GM23338 (cell line): ENCODE measurements at regions not wholly inside any gene's neighbourhood (a gene's known extent, or its start where the extent isn't known, plus 50 kb on each side); places are given as distances from the start of the nearest gene placed in this dataset.
"Not testable (repeated sequence)": the region's sequence is repeated elsewhere in the genome, so short reads cannot be mapped to it uniquely, and the experiment has no call there.

Experiments used
- ATAC-seq: fragments of 200-7000 bp; cut with Tn5 transposase; 3 replicates; pipeline ENCODE4 v1.9.1; 2020
- DNase-seq: peaks from one replicate; pipeline ENCODE4 v3.0.0-alpha.2; 2015; ENCODE audit warnings: low spot score
- H2AFZ ChIP-seq: fragments of 200-600 bp; sonication (generic); 2 replicates; pipeline ENCODE4 v1.8.0; 2016; ENCODE audit warnings: antibody characterized with exemption, mild to moderate bottlenecking, moderate library complexity
- H3F3A ChIP-seq: fragments of 200-600 bp; sonication (generic); replicated peaks from 2 replicates; pipeline ENCODE4 v1.8.0; 2017; ENCODE audit warnings: antibody characterized with exemption, mixed run types, low read depth
- H3K27ac ChIP-seq: fragments of 200-600 bp; sonication (generic); 2 replicates; pipeline ENCODE4 v1.6.1; 2016; ENCODE audit warnings: low read depth
- H3K27me3 ChIP-seq: fragments of 200-600 bp; sonication (generic); 2 replicates; pipeline ENCODE4 v1.8.0; 2016; ENCODE audit warnings: mild to moderate bottlenecking, mixed run types, moderate library complexity; ENCODE audit not compliant: insufficient read depth
- H3K36me3 ChIP-seq: fragments of 200-600 bp; sonication (generic); 2 replicates; pipeline ENCODE4 v1.8.0; 2016; ENCODE audit warnings: mild to moderate bottlenecking; ENCODE audit not compliant: insufficient read depth
- H3K4me1 ChIP-seq: fragments of 200-600 bp; sonication (generic); 2 replicates; pipeline ENCODE4 v1.8.0; 2016; ENCODE audit warnings: mild to moderate bottlenecking, moderate library complexity; ENCODE audit not compliant: insufficient read depth
- H3K4me2 ChIP-seq: fragments of 200-600 bp; sonication (generic); 2 replicates; pipeline ENCODE4 v1.7.1; 2017; ENCODE audit warnings: mixed run types
- H3K4me3 ChIP-seq: fragments of 200-600 bp; sonication (generic); 2 replicates; pipeline ENCODE4 v1.6.1; 2016; ENCODE audit warnings: mixed run types
- H3K79me2 ChIP-seq: fragments of 200-600 bp; sonication (generic); replicated peaks from 2 replicates; pipeline ENCODE4 v1.8.0; 2017; ENCODE audit warnings: mild to moderate bottlenecking; ENCODE audit not compliant: insufficient read depth
- H3K9me2 ChIP-seq: fragments of 200-600 bp; sonication (generic); 2 replicates; pipeline ENCODE4 v1.8.0; 2017; ENCODE audit not compliant: insufficient read depth
- H4K20me1 ChIP-seq: fragments of 200-600 bp; sonication (generic); replicated peaks from 2 replicates; pipeline ENCODE4 v1.8.0; 2017; ENCODE audit warnings: mild to moderate bottlenecking; ENCODE audit not compliant: insufficient read depth
- H3K27ac Mint-ChIP-seq: 2 replicates; pipeline ENCODE4 v1.8.0; 2020; ENCODE audit warnings: inconsistent platforms, mild to moderate bottlenecking, moderate library complexity, mixed read lengths
- H3K27me3 Mint-ChIP-seq: 3 replicates; pipeline ENCODE4 v1.8.0; 2022; ENCODE audit warnings: low read depth, mild to moderate bottlenecking, moderate library complexity, mixed read lengths, inconsistent platforms; ENCODE audit not compliant: insufficient read depth, poor library complexity
- H3K36me3 Mint-ChIP-seq: 3 replicates; pipeline ENCODE4 v1.8.0; 2021; ENCODE audit warnings: low read depth, mild to moderate bottlenecking, inconsistent platforms, moderate library complexity, mixed read lengths
- H3K4me1 Mint-ChIP-seq: 3 replicates; pipeline ENCODE4 v1.8.0; 2020; ENCODE audit warnings: mild to moderate bottlenecking, inconsistent platforms, mixed read lengths
- H3K4me3 Mint-ChIP-seq: 3 replicates; pipeline ENCODE4 v1.8.0; 2021; ENCODE audit warnings: moderate library complexity, mild to moderate bottlenecking, inconsistent platforms, mixed read lengths
- H3K9me3 Mint-ChIP-seq: 3 replicates; pipeline ENCODE4 v1.8.0; 2020; ENCODE audit warnings: moderate library complexity, mild to moderate bottlenecking, inconsistent platforms, mixed read lengths
- EZH2 ChIP-seq: fragments of 200-600 bp; sonication (generic); IDR thresholded peaks from one replicate; pipeline ENCODE4 v1.8.0; 2017; ENCODE audit warnings: antibody characterized with exemption, mild to moderate bottlenecking, low read depth; ENCODE audit not compliant: unreplicated experiment
- JUNB ChIP-seq: IDR thresholded peaks from one replicate; pipeline ENCODE4 v1.6.1; 2016; ENCODE audit warnings: antibody characterized with exemption; ENCODE audit not compliant: unreplicated experiment
- NANOG ChIP-seq: IDR thresholded peaks from 2 replicates; pipeline ENCODE4 v1.6.1; 2016; ENCODE audit warnings: antibody characterized with exemption, borderline replicate concordance
- POLR2AphosphoS5 ChIP-seq: IDR thresholded peaks from 2 replicates; pipeline ENCODE4 v1.6.1; 2016; ENCODE audit warnings: antibody characterized with exemption, low read depth
- STAT1 ChIP-seq: IDR thresholded peaks from one replicate; pipeline ENCODE4 v1.6.1; 2016; ENCODE audit warnings: antibody characterized with exemption; ENCODE audit not compliant: unreplicated experiment
- ZNF331 ChIP-seq: fragments of 250-450 bp; sonication (Bioruptor Pico); IDR thresholded peaks from 2 replicates; pipeline ENCODE4 v1.5.0; 2020; ENCODE audit warnings: low read depth, mild to moderate bottlenecking, moderate library complexity
- TF ChIP-seq, protein P1 (sequence below): fragments of 250-450 bp; sonication (Bioruptor Pico); IDR thresholded peaks from 2 replicates; pipeline ENCODE4 v1.5.0; 2020; ENCODE audit warnings: mild to moderate bottlenecking, moderate library complexity

DNA sequence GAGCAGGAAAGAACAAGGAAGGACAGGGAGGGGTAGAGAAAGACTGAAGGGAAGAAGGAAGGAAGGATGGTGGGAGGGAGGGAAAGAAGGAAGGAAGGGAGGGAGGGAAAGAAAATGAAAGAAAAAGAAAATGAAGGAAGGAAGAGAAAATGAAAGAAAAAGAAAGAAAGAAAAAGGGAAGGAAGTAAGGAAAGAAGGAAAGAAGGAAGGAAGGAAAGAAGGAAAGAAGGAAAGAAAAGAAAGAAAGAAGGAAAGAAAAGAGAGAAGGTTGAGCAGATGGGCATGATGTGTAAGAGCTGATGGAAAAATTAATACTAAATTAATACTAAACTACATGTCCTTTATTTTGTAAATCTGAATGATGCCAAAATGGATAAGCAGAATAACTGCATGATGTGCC is 418.3 kb upstream of the CDIN1 start:
- Histone ChIP-seq H3K4me2 (no peak overlapping the region), H3F3A (no peaks in the 10 kb centered on the region), H2AFZ (no peak overlapping the region), H4K20me1 (no peaks in the 10 kb centered on the region), H3K27me3 (no peaks in the 10 kb centered on the region), H3K79me2 (no peaks in the 10 kb centered on the region), H3K36me3 (no peaks in the 10 kb centered on the region), H3K4me1 (no peaks in the 10 kb centered on the region), H3K27ac (no peak overlapping the region), H3K9me2 (no peaks in the 10 kb centered on the region), H3K4me3 (no peak overlapping the region)
- no peak overlapping the region for H3K4me3 Mint-ChIP-seq
- peaks cover 5% of the 10 kb centered on the region; the same call in 1 of the 3 replicates for H3K4me1 Mint-ChIP-seq
- no peak overlapping the region for H3K27ac Mint-ChIP-seq
- no peak for TF ChIP-seq EZH2
- TF ChIP-seq, protein P1, sequence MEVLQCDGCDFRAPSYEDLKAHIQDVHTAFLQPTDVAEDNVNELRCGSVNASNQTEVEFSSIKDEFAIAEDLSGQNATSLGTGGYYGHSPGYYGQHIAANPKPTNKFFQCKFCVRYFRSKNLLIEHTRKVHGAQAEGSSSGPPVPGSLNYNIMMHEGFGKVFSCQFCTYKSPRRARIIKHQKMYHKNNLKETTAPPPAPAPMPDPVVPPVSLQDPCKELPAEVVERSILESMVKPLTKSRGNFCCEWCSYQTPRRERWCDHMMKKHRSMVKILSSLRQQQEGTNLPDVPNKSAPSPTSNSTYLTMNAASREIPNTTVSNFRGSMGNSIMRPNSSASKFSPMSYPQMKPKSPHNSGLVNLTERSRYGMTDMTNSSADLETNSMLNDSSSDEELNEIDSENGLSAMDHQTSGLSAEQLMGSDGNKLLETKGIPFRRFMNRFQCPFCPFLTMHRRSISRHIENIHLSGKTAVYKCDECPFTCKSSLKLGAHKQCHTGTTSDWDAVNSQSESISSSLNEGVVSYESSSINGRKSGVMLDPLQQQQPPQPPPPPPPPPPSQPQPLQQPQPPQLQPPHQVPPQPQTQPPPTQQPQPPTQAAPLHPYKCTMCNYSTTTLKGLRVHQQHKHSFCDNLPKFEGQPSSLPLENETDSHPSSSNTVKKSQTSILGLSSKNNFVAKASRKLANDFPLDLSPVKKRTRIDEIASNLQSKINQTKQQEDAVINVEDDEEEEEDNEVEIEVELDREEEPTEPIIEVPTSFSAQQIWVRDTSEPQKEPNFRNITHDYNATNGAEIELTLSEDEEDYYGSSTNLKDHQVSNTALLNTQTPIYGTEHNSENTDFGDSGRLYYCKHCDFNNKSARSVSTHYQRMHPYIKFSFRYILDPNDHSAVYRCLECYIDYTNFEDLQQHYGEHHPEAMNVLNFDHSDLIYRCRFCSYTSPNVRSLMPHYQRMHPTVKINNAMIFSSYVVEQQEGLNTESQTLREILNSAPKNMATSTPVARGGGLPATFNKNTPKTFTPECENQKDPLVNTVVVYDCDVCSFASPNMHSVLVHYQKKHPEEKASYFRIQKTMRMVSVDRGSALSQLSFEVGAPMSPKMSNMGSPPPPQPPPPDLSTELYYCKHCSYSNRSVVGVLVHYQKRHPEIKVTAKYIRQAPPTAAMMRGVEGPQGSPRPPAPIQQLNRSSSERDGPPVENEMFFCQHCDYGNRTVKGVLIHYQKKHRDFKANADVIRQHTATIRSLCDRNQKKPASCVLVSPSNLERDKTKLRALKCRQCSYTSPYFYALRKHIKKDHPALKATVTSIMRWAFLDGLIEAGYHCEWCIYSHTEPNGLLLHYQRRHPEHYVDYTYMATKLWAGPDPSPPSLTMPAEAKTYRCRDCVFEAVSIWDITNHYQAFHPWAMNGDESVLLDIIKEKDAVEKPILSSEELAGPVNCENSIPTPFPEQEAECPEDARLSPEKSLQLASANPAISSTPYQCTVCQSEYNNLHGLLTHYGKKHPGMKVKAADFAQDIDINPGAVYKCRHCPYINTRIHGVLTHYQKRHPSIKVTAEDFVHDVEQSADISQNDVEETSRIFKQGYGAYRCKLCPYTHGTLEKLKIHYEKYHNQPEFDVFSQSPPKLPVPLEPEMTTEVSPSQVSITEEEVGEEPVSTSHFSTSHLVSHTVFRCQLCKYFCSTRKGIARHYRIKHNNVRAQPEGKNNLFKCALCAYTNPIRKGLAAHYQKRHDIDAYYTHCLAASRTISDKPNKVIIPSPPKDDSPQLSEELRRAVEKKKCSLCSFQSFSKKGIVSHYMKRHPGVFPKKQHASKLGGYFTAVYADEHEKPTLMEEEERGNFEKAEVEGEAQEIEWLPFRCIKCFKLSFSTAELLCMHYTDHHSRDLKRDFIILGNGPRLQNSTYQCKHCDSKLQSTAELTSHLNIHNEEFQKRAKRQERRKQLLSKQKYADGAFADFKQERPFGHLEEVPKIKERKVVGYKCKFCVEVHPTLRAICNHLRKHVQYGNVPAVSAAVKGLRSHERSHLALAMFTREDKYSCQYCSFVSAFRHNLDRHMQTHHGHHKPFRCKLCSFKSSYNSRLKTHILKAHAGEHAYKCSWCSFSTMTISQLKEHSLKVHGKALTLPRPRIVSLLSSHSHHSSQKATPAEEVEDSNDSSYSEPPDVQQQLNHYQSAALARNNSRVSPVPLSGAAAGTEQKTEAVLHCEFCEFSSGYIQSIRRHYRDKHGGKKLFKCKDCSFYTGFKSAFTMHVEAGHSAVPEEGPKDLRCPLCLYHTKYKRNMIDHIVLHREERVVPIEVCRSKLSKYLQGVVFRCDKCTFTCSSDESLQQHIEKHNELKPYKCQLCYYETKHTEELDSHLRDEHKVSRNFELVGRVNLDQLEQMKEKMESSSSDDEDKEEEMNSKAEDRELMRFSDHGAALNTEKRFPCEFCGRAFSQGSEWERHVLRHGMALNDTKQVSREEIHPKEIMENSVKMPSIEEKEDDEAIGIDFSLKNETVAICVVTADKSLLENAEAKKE: no peak
- TF ChIP-seq ZNF331 (CRISPR knock-in tag): no peak
- TF ChIP-seq NANOG: no peak
- TF ChIP-seq JUNB: no peak
- TF ChIP-seq STAT1: no peak
- H3K27me3 Mint-ChIP-seq: no peaks in the 10 kb centered on the region
- no peak for ATAC-seq
- DNase-seq: no peak
- peaks cover 8% of the 10 kb centered on the region for H3K36me3 Mint-ChIP-seq
- H3K9me3 Mint-ChIP-seq: peaks cover 6% of the 10 kb centered on the region; the same call in 1 of the 3 replicates

DNA sequence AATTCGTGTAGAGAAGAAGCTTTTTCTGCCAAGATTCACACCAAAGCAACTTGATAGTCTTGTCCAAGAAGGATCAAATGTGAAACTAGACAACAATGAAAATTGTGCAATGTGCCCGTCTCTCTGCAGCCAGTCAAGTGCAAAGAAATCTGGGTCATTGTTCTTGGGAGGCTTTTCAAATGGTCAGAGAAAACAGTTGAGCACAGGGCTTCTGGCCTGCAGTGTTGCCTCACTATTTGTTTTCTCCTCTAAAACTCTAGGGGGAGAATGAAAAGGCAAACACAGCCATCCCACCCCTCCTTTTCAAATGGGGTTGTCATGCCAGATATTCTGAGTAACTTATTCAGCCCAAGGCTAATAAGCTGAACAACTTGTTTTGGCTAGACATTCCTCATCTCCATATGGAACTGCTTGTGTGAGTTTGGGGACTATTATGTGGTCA is 417.6 kb upstream of the CDIN1 start:
- Histone ChIP-seq H3F3A (no peaks in the 10 kb centered on the region), H3K27ac (no peak overlapping the region), H3K36me3 (no peaks in the 10 kb centered on the region), H3K4me3 (no peak overlapping the region), H3K4me2 (no peak overlapping the region), H4K20me1 (no peaks in the 10 kb centered on the region), H3K4me1 (no peaks in the 10 kb centered on the region), H3K9me2 (no peaks in the 10 kb centered on the region), H3K79me2 (no peaks in the 10 kb centered on the region), H3K27me3 (no peaks in the 10 kb centered on the region), H2AFZ (peak overlapping the region; percentile 23)
- TF ChIP-seq POLR2AphosphoS5: no peak
- no peak overlapping the region for H3K27ac Mint-ChIP-seq
- H3K4me1 Mint-ChIP-seq: peaks cover 5% of the 10 kb centered on the region; the same call in 1 of the 3 replicates
- H3K36me3 Mint-ChIP-seq: peaks cover 10% of the 10 kb centered on the region
- peak; percentile 40; the same call in 1 of the 3 replicates for ATAC-seq
- no peaks in the 10 kb centered on the region for H3K27me3 Mint-ChIP-seq
- peaks cover 13% of the 10 kb centered on the region; the same call in 2 of the 3 replicates for H3K9me3 Mint-ChIP-seq
- DNase-seq: peak; percentile 20
- H3K4me3 Mint-ChIP-seq: no peak overlapping the region

DNA sequence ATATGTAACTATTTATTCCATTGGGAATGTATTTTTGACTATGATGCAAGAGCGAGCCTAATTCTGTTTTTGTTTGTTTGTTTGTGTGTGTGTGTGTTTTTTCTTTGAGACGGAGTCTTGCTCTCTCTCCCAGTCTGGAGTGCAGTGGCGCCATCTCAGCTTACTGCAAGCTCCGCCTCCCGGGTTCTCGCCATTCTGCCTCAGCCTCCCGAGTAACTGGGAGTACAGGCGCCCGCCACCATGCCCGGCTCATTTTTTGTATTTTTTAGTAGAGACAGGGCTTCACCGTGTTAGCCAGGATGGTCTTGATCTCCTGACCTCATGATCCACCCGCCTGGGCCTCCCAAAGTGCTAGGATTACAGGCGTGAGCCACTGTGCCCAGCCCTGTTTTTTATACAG is 415.4 kb upstream of the CDIN1 start:
- H3K27me3 Mint-ChIP-seq, H3F3A ChIP-seq, H2AFZ ChIP-seq, H4K20me1 ChIP-seq, H3K27ac ChIP-seq, H3K27me3 ChIP-seq, H3K4me3 ChIP-seq, H3K27ac Mint-ChIP-seq, H3K4me3 Mint-ChIP-seq, H3K9me2 ChIP-seq, H3K4me1 ChIP-seq, DNase-seq, H3K4me2 ChIP-seq, ATAC-seq, H3K79me2 ChIP-seq, H3K4me1 Mint-ChIP-seq, H3K36me3 ChIP-seq: not testable (repeated sequence)
- H3K36me3 Mint-ChIP-seq: peaks cover 10% of the 10 kb centered on the region
- peaks cover 13% of the 10 kb centered on the region; the same call in 2 of the 3 replicates for H3K9me3 Mint-ChIP-seq
